Effector memory CD8-positive, alpha-beta T cell (primary cell): ENCODE measurements at regions not wholly inside any gene's neighbourhood (a gene's known extent, or its start where the extent isn't known, plus 50 kb on each side); places are given as distances from the start of the nearest gene placed in this dataset.
"Not testable (repeated sequence)": the region's sequence is repeated elsewhere in the genome, so short reads cannot be mapped to it uniquely, and the experiment has no call there.

ENCODE experiments used
- ATAC-seq: fragments of 150-1000 bp; cut with Tn5 transposase; replicated peaks from 2 replicates; pipeline ENCODE4 v1.10.0; 2021; ENCODE audit warnings: mild to moderate bottlenecking, moderate library complexity
- DNase-seq, 3 experiments: peaks; one replicate each; pipeline ENCODE4 v3.0.0; 2021
- H3K27ac Mint-ChIP-seq, 2 donors: one replicate each; pipeline ENCODE4 v1.8.0; 2022; ENCODE audit warnings: mild to moderate bottlenecking in 2 of 2, mixed read lengths in 2 of 2, moderate library complexity in 2 of 2
- H3K27me3 Mint-ChIP-seq, 2 donors: one replicate each; pipeline ENCODE4 v1.8.0; 2022; ENCODE audit warnings: mixed read lengths in 2 of 2
- H3K36me3 Mint-ChIP-seq: one replicate; pipeline ENCODE4 v1.8.0; 2022; ENCODE audit warnings: mild to moderate bottlenecking, moderate library complexity, mixed read lengths; ENCODE audit not compliant: insufficient read depth
- H3K4me1 Mint-ChIP-seq, 2 donors: one replicate each; pipeline ENCODE4 v1.8.0; 2022; ENCODE audit warnings: low read depth in 2 of 2, mixed read lengths in 2 of 2
- H3K4me3 Mint-ChIP-seq, 2 donors: one replicate each; pipeline ENCODE4 v1.8.0; 2022; ENCODE audit warnings: mild to moderate bottlenecking in 2 of 2, mixed read lengths in 2 of 2, moderate library complexity in 2 of 2
- H3K9me3 Mint-ChIP-seq, 2 donors: one replicate each; pipeline ENCODE4 v1.8.0; 2022; ENCODE audit warnings: mixed read lengths in 2 of 2

- Mint-ChIP-seq H3K4me3 (no peak overlapping the region), H3K4me1 (peaks cover 10 to 18% of the 10 kb centered on the region in 2 donors), H3K27me3 (peaks cover 0 to 2% of the 10 kb centered on the region in 2 donors), H3K36me3 (peaks cover 2% of the 10 kb centered on the region), H3K27ac (peak overlapping the region; percentile 30 to 85), H3K9me3 (no peaks in the 10 kb centered on the region)
- no peak for ATAC-seq
- DNase-seq: no peak
These were observed 63.0 kb downstream of the HOXA1 start for GRCh38 chr7:27032839-27033238.

GRCh38 chr7:27031289-27032172, 64.3 kb downstream of the HOXA1 start:
- Mint-ChIP-seq H3K27ac (peak overlapping the region; percentile 30 to 85), H3K4me1 (peaks cover 10 to 18% of the 10 kb centered on the region in 2 donors), H3K27me3 (no peaks in the 10 kb centered on the region), H3K4me3 (peak overlapping the region; percentile 8 to 48), H3K9me3 (no peaks in the 10 kb centered on the region), H3K36me3 (peaks cover 3% of the 10 kb centered on the region)
- peak; percentile 61 for ATAC-seq
- no peak for DNase-seq

GRCh38 chr7:27030393-27031050, 65.3 kb downstream of the HOXA1 start:
- DNase-seq (no peak), ATAC-seq (no peak)
- Mint-ChIP-seq H3K27ac (peak overlapping the region; percentile 65 to 85), H3K36me3 (peaks cover 3% of the 10 kb centered on the region), H3K9me3 (no peaks in the 10 kb centered on the region), H3K4me3 (no peak overlapping the region), H3K27me3 (no peaks in the 10 kb centered on the region), H3K4me1 (peaks cover 10 to 18% of the 10 kb centered on the region in 2 donors)

- no peak for ATAC-seq
These were observed 70.5 kb downstream of the HOXA1 start for GRCh38 chr7:27025270-27025669.

GRCh38 chr7:27010068-27010467, 85.7 kb downstream of the HOXA1 start:
- H3K27ac Mint-ChIP-seq: no peak overlapping the region
- DNase-seq: no peak
- H3K4me3 Mint-ChIP-seq: no peak overlapping the region
- no peaks in the 10 kb centered on the region for H3K4me1 Mint-ChIP-seq
- H3K36me3 Mint-ChIP-seq: no peaks in the 10 kb centered on the region
- H3K27me3 Mint-ChIP-seq: peaks cover 46 to 49% of the 10 kb centered on the region in 2 donors
- no peak for ATAC-seq
- peaks cover 4 to 16% of the 10 kb centered on the region in 2 donors for H3K9me3 Mint-ChIP-seq

More at GRCh38 chr7:27025270-27025669, 70.5 kb downstream of the HOXA1 start:
- Mint-ChIP-seq H3K27me3 (peaks cover 9 to 10% of the 10 kb centered on the region in 2 donors), H3K27ac (no peak overlapping the region), H3K36me3 (peaks cover 3% of the 10 kb centered on the region), H3K4me1 (no peaks in the 10 kb centered on the region), H3K4me3 (no peak overlapping the region), H3K9me3 (no peaks in the 10 kb centered on the region)
- DNase-seq: no peak

- Mint-ChIP-seq H3K36me3 (no peaks in the 10 kb centered on the region), H3K4me3 (no peak overlapping the region), H3K27ac (no peak overlapping the region), H3K27me3 (peaks cover 11 to 29% of the 10 kb centered on the region in 2 donors), H3K4me1 (no peaks in the 10 kb centered on the region), H3K9me3 (peaks cover 0 to 9% of the 10 kb centered on the region in 2 donors)
- DNase-seq (no peak), ATAC-seq (no peak)
These were observed 95.3 kb downstream of the HOXA1 start for GRCh38 chr7:27000496-27000895.

- H3K27me3 Mint-ChIP-seq: peaks cover 11 to 35% of the 10 kb centered on the region in 2 donors
- H3K9me3 Mint-ChIP-seq, DNase-seq, H3K4me3 Mint-ChIP-seq, H3K27ac Mint-ChIP-seq, H3K4me1 Mint-ChIP-seq, H3K36me3 Mint-ChIP-seq, ATAC-seq: not testable (repeated sequence)
These were observed 97.5 kb downstream of the HOXA1 start for GRCh38 chr7:26998284-26998683.

- no peaks in the 10 kb centered on the region for H3K36me3 Mint-ChIP-seq
- peaks cover 0 to 5% of the 10 kb centered on the region in 2 donors for H3K9me3 Mint-ChIP-seq
- H3K4me1 Mint-ChIP-seq: no peaks in the 10 kb centered on the region
- DNase-seq (no peak), ATAC-seq (no peak)
- no peak overlapping the region for H3K4me3 Mint-ChIP-seq
- H3K27me3 Mint-ChIP-seq: peaks cover 11 to 31% of the 10 kb centered on the region in 2 donors
- no peak overlapping the region for H3K27ac Mint-ChIP-seq
These were observed 100.1 kb downstream of the HOXA1 start for GRCh38 chr7:26995666-26996065.

- DNase-seq: no peak
- Mint-ChIP-seq H3K4me3 (no peak overlapping the region), H3K9me3 (peaks cover 0 to 2% of the 10 kb centered on the region in 2 donors), H3K36me3 (no peaks in the 10 kb centered on the region), H3K27me3 (peaks cover 11 to 29% of the 10 kb centered on the region in 2 donors), H3K27ac (no peak overlapping the region), H3K4me1 (no peaks in the 10 kb centered on the region)
- no peak for ATAC-seq
These were observed 101.7 kb downstream of the HOXA1 start for GRCh38 chr7:26993816-26994810.

GRCh38 chr7:26992670-26993069, 103.1 kb downstream of the HOXA1 start:
- no peak for ATAC-seq
- DNase-seq: no peak
- Mint-ChIP-seq H3K9me3 (no peaks in the 10 kb centered on the region), H3K27ac (no peak overlapping the region), H3K4me1 (no peaks in the 10 kb centered on the region), H3K36me3 (no peaks in the 10 kb centered on the region), H3K4me3 (no peak overlapping the region), H3K27me3 (peaks cover 4 to 19% of the 10 kb centered on the region in 2 donors)

- no peak for DNase-seq
- H3K27me3 Mint-ChIP-seq: peaks cover 0 to 17% of the 10 kb centered on the region in 2 donors
- no peak overlapping the region for H3K4me3 Mint-ChIP-seq
- no peak overlapping the region for H3K27ac Mint-ChIP-seq
- H3K36me3 Mint-ChIP-seq: no peaks in the 10 kb centered on the region
- no peaks in the 10 kb centered on the region for H3K9me3 Mint-ChIP-seq
- H3K4me1 Mint-ChIP-seq: no peaks in the 10 kb centered on the region
- no peak for ATAC-seq
These were observed 104.0 kb downstream of the HOXA1 start for GRCh38 chr7:26991796-26992195.

GRCh38 chr7:26989897-26990670, 105.7 kb downstream of the HOXA1 start:
- H3K36me3 Mint-ChIP-seq: no peaks in the 10 kb centered on the region

More at GRCh38 chr7:26989897-26990670, 105.7 kb downstream of the HOXA1 start:
- DNase-seq (no peak), ATAC-seq (no peak)
- Mint-ChIP-seq H3K27ac (no peak overlapping the region), H3K4me1 (no peaks in the 10 kb centered on the region), H3K9me3 (no peaks in the 10 kb centered on the region), H3K27me3 (peaks cover 0 to 17% of the 10 kb centered on the region in 2 donors), H3K4me3 (no peak overlapping the region)
